Heart left ventricle (tissue), 13 donors: ENCODE measurements at regions not wholly inside any gene's neighbourhood (a gene's known extent, or its start where the extent isn't known, plus 50 kb on each side); places are given as distances from the start of the nearest gene placed in this dataset.

Experiments used
- CTCF ChIP-seq, 12 donors: fragments of 200-600 bp; sonication (generic) in 4 of 12; IDR thresholded peaks; one replicate each; pipeline versions ENCODE4 v1.5.0 to v1.8.0; 2018 to 2022; ENCODE audit warnings: antibody characterized with exemption in 12 of 12, mild to moderate bottlenecking in 5 of 12
- POLR2A ChIP-seq, 2 donors: fragments of 450-650 bp; IDR thresholded peaks; one replicate each; pipeline ENCODE4 v1.6.1; 2017; ENCODE audit warnings: antibody characterized with exemption in 2 of 2, mild to moderate bottlenecking in 2 of 2, moderate library complexity in 2 of 2
- donor health status: ischemic (EF 13 %, LVEDD 7.1; RV severe dilation, severe dysfunction).
- donor health status: DM: no; HTN: yes; CAD: no.
- donor health status: DM: no; HTN: no; CAD: no.
- donor health status: ischemic (EF 25% LVEDD 6.9; RV normal size, moderate dysfunction).
- donor health status: ischemic (EF 25% LVEDD 5.7; RV mildly dilated, moderate dysfunction).
- donor health status: ischemic (EF 35%, LVEDD 5.7; RV mildly dilated, moderate dysfunction).
- donor health status: nonischemic (EF 11% LVEDD 7.7; RV severe dilation, severe dysfunction).
- donor health status: DM: yes; HTN: yes; CAD: no.
- donor health status: PGD.
- donor health status: ischemic (EF 29% LVEDD 5.4; RV normal size, mild dysfunction).
- donor health status: nonischemic (EF 23%, LVEDD 6.1; RV moderate dilation, normal function).

GRCh38 chr9:120252248-120252647 lies 327.7 kb downstream of the CDK5RAP2 start:
- TF ChIP-seq CTCF (IDR thresholded peaks at IDR 0.05) (no peak), POLR2A (IDR thresholded peaks at IDR 0.05) (no peak)
